ENCODE measurements at regions not wholly inside any gene's neighbourhood (a gene's known extent, or its start where the extent isn't known, plus 50 kb on each side); places are given as distances from the start of the nearest gene placed in this dataset.
"Not testable (repeated sequence)": the region's sequence is repeated elsewhere in the genome, so short reads cannot be mapped to it uniquely, and the experiment has no call there.

DNA sequence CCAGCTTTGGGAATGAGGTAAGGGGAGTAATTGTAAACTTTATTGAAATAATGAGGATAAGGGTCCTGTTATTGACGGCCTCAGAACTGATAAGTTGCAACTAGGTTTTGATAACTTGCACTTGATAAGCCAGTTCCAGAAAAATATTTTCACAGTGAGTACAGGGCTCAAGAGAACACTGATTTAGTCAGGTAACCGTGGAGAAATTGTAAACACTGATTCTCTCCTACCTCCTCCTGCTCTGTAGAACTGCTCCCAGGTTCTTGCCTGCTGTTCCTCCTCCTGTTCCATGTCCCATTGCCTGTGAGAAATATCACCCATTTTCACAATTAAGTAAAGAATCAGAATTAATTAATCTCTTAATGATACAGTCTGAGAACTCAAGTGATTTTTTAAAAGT lies 55.0 kb upstream of the CXXC4 start:
- Histone ChIP-seq H3K4me1 (ENCODE audit: control insufficient read depth, insufficient read depth, low read length) (no peaks in the 10 kb centered on the region), H3K36me3 (ENCODE audit: control insufficient read depth, insufficient read depth, low read length, severe bottlenecking) (no peaks in the 10 kb centered on the region), H3K27me3 (replicated peaks; ENCODE audit: control insufficient read depth, insufficient read depth, low read length) (no peaks in the 10 kb centered on the region), H3K9me3 (ENCODE audit: control insufficient read depth, low read length) (no peaks in the 10 kb centered on the region), H3K9ac (ENCODE audit: low read length) (no peak overlapping the region), H3K4me3 (ENCODE audit: low read length) (no peak overlapping the region)
- no peak for DNase-seq (ENCODE audit: low read depth)

DNA sequence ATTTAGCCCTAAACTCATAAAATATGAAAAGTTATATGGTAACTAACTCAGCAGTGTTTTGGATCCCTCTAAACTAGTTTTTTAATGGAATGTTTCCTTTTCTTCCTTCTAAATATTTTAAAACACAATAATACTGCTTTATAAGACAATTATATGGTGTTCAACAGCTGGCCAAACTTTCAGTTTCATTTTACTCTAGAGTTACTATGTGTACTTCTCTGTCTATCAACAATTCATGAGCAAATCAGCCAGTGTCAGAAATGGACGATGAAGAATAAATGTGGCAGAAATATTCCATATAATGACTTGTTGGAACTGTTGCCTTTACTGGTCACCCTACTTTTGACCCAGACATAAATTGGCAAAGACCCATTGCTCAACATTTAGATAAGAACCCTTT lies 64.8 kb upstream of the CXXC4 start:
- H3K27me3 ChIP-seq (replicated peaks; ENCODE audit: control insufficient read depth, insufficient read depth, low read length), result no peaks in the 10 kb centered on the region
- no peaks in the 10 kb centered on the region for H3K36me3 ChIP-seq (ENCODE audit: control insufficient read depth, insufficient read depth, low read length, severe bottlenecking)
- H3K9ac ChIP-seq (ENCODE audit: low read length), result no peak overlapping the region
- no peaks in the 10 kb centered on the region for H3K9me3 ChIP-seq (ENCODE audit: control insufficient read depth, low read length)
- DNase-seq (ENCODE audit: low read depth), result no peak
- H3K4me3 ChIP-seq (ENCODE audit: low read length), result no peak overlapping the region
- no peaks in the 10 kb centered on the region for H3K4me1 ChIP-seq (ENCODE audit: control insufficient read depth, insufficient read depth, low read length)

DNA sequence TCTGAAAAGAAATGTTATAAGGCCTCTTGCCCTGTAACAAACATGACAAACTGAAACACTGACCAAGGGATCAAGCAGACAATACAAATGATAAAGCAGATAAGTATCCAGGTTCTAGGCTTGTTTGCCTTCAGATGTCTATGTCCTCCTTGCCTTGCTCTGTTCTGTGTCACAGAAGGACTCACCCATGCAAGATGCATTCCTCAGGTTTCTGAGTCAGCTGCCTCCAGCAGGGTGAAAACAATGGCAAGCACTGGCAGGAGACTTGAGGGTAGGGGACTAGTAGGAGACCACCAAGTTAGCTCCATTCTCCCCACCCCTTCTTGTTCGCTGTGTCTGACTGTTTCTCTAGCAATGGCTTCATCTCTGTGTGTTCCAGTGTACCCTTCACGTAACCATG lies 76.6 kb upstream of the CXXC4 start:
- Histone ChIP-seq H3K36me3 (ENCODE audit: control insufficient read depth, insufficient read depth, low read length, severe bottlenecking) (no peaks in the 10 kb centered on the region), H3K4me1 (ENCODE audit: control insufficient read depth, insufficient read depth, low read length) (no peaks in the 10 kb centered on the region), H3K27me3 (replicated peaks; ENCODE audit: control insufficient read depth, insufficient read depth, low read length) (no peaks in the 10 kb centered on the region), H3K9me3 (ENCODE audit: control insufficient read depth, low read length) (no peaks in the 10 kb centered on the region), H3K4me3 (ENCODE audit: low read length) (no peak overlapping the region), H3K9ac (ENCODE audit: low read length) (no peak overlapping the region)
- DNase-seq (ENCODE audit: low read depth), result no peak

DNA sequence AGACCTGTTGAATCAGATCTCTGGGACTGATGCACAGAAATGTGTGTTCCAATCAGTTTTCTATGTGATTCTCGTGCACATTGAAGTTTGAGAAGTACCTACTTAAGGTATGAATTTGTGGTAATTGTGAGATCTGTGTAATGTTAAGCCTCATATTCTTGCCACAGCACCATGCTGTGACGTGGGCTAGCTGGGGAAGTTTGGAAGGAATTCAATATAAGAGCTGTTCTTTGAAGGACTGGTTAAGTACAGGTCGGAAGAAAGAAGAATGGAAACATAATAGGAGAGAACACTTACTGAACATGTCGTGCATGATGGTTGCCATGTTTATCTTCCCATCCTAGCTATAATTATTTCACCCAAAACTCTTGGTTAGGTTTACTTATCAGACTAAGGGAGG lies 79.7 kb upstream of the CXXC4 start:
- Histone ChIP-seq H3K36me3 (ENCODE audit: control insufficient read depth, insufficient read depth, low read length, severe bottlenecking) (no peaks in the 10 kb centered on the region), H3K4me1 (ENCODE audit: control insufficient read depth, insufficient read depth, low read length) (no peaks in the 10 kb centered on the region)
- DNase-seq (ENCODE audit: low read depth), result no peak

DNA sequence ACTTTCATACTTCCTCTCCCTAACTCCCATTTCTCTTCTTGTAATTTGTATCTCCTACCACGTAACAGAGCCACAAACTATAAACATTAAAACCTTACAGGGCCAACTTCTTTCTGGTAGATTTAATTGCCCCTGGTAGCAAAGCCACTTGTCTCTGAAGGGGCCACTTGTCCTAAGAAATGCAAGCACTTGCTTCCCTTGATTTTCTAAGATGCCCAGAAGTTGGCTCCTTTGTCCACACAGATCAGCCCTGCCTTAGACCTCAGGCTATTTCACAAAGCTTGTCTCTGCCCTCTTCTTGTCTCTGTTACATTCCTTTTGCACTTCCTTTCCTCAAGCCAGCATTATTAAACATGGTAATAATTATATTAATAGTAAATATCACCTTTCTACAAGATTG lies 80.6 kb upstream of the CXXC4 start:
- H3K4me1 ChIP-seq (ENCODE audit: control insufficient read depth, insufficient read depth, low read length), result no peaks in the 10 kb centered on the region
- H3K9ac ChIP-seq (ENCODE audit: low read length), result no peak overlapping the region
- no peaks in the 10 kb centered on the region for H3K27me3 ChIP-seq (replicated peaks; ENCODE audit: control insufficient read depth, insufficient read depth, low read length)
- DNase-seq (ENCODE audit: low read depth), result no peak
- H3K4me3 ChIP-seq (ENCODE audit: low read length), result no peak overlapping the region
- H3K9me3 ChIP-seq (ENCODE audit: control insufficient read depth, low read length), result no peaks in the 10 kb centered on the region
- no peaks in the 10 kb centered on the region for H3K36me3 ChIP-seq (ENCODE audit: control insufficient read depth, insufficient read depth, low read length, severe bottlenecking)

More for the DNA sequence above, 79.7 kb upstream of the CXXC4 start:
- no peaks in the 10 kb centered on the region for H3K9me3 ChIP-seq (ENCODE audit: control insufficient read depth, low read length)
- no peak overlapping the region for H3K9ac ChIP-seq (ENCODE audit: low read length)
- H3K27me3 ChIP-seq (replicated peaks; ENCODE audit: control insufficient read depth, insufficient read depth, low read length), result no peaks in the 10 kb centered on the region
- H3K4me3 ChIP-seq (ENCODE audit: low read length), result no peak overlapping the region

DNA sequence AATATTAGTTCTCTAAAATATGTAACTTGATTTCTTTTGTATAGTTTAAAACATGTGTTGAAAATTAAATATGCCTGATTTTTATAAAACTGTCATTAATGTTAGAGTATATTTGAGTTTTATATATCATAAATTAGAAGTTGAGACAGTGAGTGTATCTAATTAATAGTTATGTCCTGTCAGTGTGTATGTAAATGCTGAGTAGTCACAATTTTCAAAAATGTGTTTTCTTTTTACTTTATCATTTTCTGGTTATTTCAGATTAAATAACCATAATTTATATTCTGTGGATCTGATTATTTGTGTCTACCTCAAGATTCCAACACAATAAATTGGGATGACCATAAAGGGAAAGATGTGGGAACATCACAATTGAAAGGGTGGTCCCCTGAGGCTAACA lies 82.7 kb upstream of the CXXC4 start:
- no peaks in the 10 kb centered on the region for H3K27me3 ChIP-seq (replicated peaks; ENCODE audit: control insufficient read depth, insufficient read depth, low read length)
- no peaks in the 10 kb centered on the region for H3K9me3 ChIP-seq (ENCODE audit: control insufficient read depth, low read length)
- H3K4me3 ChIP-seq (ENCODE audit: low read length), result no peak overlapping the region
- H3K4me1 ChIP-seq (ENCODE audit: control insufficient read depth, insufficient read depth, low read length), result no peaks in the 10 kb centered on the region
- H3K36me3 ChIP-seq (ENCODE audit: control insufficient read depth, insufficient read depth, low read length, severe bottlenecking), result no peaks in the 10 kb centered on the region
- DNase-seq (ENCODE audit: low read depth), result no peak
- H3K9ac ChIP-seq (ENCODE audit: low read length), result no peak overlapping the region

DNA sequence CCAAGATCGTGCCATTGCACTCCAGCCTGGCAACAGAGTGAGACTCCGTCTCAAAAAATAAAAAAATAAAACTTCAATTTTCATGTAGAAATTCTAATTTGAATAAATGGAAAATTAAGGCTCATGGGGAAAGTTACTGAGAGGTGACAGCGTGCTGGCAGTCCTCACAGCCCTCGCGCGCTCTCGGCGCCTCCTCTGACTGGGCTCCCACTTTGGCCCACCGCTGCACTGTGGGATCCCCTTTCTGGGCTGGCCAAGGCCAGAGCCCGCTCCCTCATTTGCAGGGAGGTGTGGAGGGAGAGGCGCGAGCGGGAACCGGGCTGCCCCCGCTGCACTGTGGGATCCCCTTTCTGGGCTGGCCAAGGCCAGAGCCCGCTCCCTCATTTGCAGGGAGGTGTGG lies 86.8 kb upstream of the CXXC4 start:
- DNase-seq (ENCODE audit: low read depth); H3K27me3 ChIP-seq (replicated peaks; ENCODE audit: control insufficient read depth, insufficient read depth, low read length); H3K36me3 ChIP-seq (ENCODE audit: control insufficient read depth, insufficient read depth, low read length, severe bottlenecking); H3K9me3 ChIP-seq (ENCODE audit: control insufficient read depth, low read length); H3K4me3 ChIP-seq (ENCODE audit: low read length); H3K9ac ChIP-seq (ENCODE audit: low read length); H3K4me1 ChIP-seq (ENCODE audit: control insufficient read depth, insufficient read depth, low read length): not testable (repeated sequence)

DNA sequence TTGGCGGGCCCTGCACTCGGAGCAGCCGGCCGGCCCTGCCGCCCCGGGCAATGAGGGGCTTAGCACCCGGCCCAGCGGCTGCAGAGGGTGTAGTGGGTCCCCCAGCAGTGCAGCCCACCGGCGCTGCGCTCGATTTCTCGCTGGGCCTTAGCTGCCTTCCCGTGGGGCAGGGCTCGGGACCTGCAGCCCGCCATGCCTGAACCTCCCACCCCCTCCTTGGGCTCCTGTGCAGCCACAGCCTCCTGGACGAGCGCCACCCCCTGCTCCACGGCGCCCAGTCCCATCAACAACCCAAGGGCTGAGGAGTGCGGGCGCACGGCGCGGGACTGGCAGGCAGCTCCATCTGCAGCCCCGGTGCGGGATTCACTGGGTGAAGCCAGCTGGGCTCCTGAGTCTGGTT lies 87.4 kb upstream of the CXXC4 start:
- not testable (repeated sequence) for H3K9ac ChIP-seq (ENCODE audit: low read length); H3K27me3 ChIP-seq (replicated peaks; ENCODE audit: control insufficient read depth, insufficient read depth, low read length); H3K9me3 ChIP-seq (ENCODE audit: control insufficient read depth, low read length)

DNA sequence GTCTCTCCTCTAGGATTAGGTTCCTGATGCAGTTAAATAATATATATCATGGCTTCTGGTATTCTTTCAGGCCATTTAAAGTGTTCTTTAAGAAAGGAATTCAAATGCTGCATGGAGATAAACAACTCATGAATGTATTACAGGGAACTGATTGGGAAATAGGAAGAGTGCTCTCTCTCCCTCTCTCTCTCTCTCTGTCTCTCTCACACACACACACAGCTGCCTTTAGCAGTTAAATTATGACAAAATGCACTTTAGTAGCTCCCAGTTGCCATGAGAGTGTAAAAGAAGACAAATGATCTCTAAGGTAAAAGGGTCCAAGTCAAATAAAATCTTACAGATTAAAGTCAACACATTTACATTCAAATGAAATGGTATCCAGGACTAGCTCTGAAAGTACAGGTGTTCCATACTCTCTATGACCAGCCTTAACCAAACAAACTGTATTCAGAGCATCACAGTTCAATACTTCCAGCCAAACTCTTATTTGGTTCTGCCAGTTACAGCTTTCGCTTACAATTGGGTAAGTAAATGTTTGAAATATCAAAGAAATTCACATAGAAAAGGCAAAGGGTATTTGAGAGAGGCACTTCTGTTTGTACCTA lies 94.7 kb upstream of the CXXC4 start:
- Histone ChIP-seq H3K4me1 (ENCODE audit: control insufficient read depth, insufficient read depth, low read length) (no peaks in the 10 kb centered on the region), H3K27me3 (replicated peaks; ENCODE audit: control insufficient read depth, insufficient read depth, low read length) (no peaks in the 10 kb centered on the region), H3K9ac (ENCODE audit: low read length) (no peak overlapping the region), H3K36me3 (ENCODE audit: control insufficient read depth, insufficient read depth, low read length, severe bottlenecking) (no peaks in the 10 kb centered on the region), H3K9me3 (ENCODE audit: control insufficient read depth, low read length) (no peaks in the 10 kb centered on the region), H3K4me3 (ENCODE audit: low read length) (no peak overlapping the region)
- no peak for DNase-seq (ENCODE audit: low read depth)

More for the DNA sequence above, 87.4 kb upstream of the CXXC4 start:
- H3K4me3 ChIP-seq (ENCODE audit: low read length); H3K36me3 ChIP-seq (ENCODE audit: control insufficient read depth, insufficient read depth, low read length, severe bottlenecking); DNase-seq (ENCODE audit: low read depth); H3K4me1 ChIP-seq (ENCODE audit: control insufficient read depth, insufficient read depth, low read length): not testable (repeated sequence)

DNA sequence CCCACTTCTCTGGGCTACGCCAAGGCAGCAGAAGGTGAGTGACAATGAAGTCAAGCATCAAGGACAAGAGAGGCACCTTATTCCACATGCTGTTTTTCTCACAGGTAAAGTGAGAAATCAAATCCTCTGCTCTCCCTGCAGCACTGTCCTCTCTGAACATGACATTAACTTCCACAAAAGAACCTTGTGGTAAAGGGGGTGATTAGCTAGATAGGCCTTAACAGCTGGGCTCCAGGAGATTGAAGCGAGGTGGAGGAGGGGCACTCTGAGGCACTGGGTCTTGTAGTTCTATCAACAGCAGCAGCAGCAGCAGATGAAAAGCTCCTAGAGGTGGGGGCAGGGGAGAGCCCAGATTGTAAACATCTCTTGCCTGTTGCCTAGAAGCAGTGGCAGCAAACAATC lies 96.8 kb upstream of the CXXC4 start:
- Histone ChIP-seq H3K9me3 (ENCODE audit: control insufficient read depth, low read length) (no peaks in the 10 kb centered on the region), H3K4me1 (ENCODE audit: control insufficient read depth, insufficient read depth, low read length) (no peaks in the 10 kb centered on the region), H3K9ac (ENCODE audit: low read length) (no peak overlapping the region), H3K4me3 (ENCODE audit: low read length) (no peak overlapping the region), H3K27me3 (replicated peaks; ENCODE audit: control insufficient read depth, insufficient read depth, low read length) (no peaks in the 10 kb centered on the region), H3K36me3 (ENCODE audit: control insufficient read depth, insufficient read depth, low read length, severe bottlenecking) (no peaks in the 10 kb centered on the region)
- no peak for DNase-seq (ENCODE audit: low read depth)

DNA sequence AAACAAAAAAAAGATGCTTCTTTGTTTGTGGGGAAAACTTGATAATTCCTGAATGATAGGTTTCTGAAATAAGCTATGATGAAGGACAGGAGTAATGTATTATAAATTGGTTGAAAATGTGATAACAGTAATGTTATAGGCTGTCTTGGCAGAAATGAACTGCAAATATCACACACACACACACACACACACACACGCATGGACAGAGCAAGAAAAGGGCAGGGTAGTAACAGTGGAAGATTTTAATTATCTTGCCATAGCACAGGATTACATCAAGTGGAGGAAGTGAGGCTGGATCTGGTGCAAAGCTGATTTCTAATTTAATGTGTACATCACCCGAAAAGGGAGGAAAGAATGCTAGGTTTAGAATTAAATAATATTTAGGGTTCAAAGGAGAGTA lies 97.5 kb upstream of the CXXC4 start:
- H3K27me3 ChIP-seq (replicated peaks; ENCODE audit: control insufficient read depth, insufficient read depth, low read length), result no peaks in the 10 kb centered on the region
- no peaks in the 10 kb centered on the region for H3K36me3 ChIP-seq (ENCODE audit: control insufficient read depth, insufficient read depth, low read length, severe bottlenecking)
- no peak overlapping the region for H3K4me3 ChIP-seq (ENCODE audit: low read length)
- no peaks in the 10 kb centered on the region for H3K9me3 ChIP-seq (ENCODE audit: control insufficient read depth, low read length)
- no peaks in the 10 kb centered on the region for H3K4me1 ChIP-seq (ENCODE audit: control insufficient read depth, insufficient read depth, low read length)
- H3K9ac ChIP-seq (ENCODE audit: low read length), result no peak overlapping the region
- no peak for DNase-seq (ENCODE audit: low read depth)

DNA sequence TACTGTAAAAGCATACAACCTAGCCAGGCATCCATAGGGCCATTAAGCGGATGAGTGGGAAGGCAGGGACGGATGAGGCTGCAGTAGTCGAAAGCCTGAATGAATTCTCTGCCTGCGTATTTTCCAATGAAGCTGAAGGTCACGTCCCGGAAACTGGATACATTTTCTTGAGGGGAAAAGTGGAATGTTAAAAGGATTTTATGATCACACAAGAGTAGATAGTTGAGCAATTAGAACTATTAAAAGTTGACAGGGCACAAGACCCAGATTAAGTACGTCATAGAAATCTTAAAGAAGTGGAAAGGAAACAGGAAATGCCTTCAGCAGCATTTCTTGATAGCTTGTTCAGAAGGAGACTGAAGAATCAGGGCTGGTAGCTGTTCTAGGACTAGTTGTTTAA lies 98.3 kb upstream of the CXXC4 start:
- Histone ChIP-seq H3K27me3 (replicated peaks; ENCODE audit: control insufficient read depth, insufficient read depth, low read length) (no peaks in the 10 kb centered on the region), H3K4me3 (ENCODE audit: low read length) (peak overlapping the region; percentile 71), H3K9me3 (ENCODE audit: control insufficient read depth, low read length) (no peaks in the 10 kb centered on the region), H3K9ac (ENCODE audit: low read length) (no peak overlapping the region), H3K4me1 (ENCODE audit: control insufficient read depth, insufficient read depth, low read length) (no peaks in the 10 kb centered on the region), H3K36me3 (ENCODE audit: control insufficient read depth, insufficient read depth, low read length, severe bottlenecking) (no peaks in the 10 kb centered on the region)
- DNase-seq (ENCODE audit: low read depth), result no peak

Measured in adipocyte (in vitro differentiated cells).